EH (cell line): ENCODE measurements at regions not wholly inside any gene's neighbourhood (a gene's known extent, or its start where the extent isn't known, plus 50 kb on each side); places are given as distances from the start of the nearest gene placed in this dataset.
"Not testable (repeated sequence)": the region's sequence is repeated elsewhere in the genome, so short reads cannot be mapped to it uniquely, and the experiment has no call there.

Source experiments
- DNase-seq: peaks from one replicate; pipeline ENCODE4 v3.0.0-alpha.2; 2015; ENCODE audit warnings: low read depth

DNA sequence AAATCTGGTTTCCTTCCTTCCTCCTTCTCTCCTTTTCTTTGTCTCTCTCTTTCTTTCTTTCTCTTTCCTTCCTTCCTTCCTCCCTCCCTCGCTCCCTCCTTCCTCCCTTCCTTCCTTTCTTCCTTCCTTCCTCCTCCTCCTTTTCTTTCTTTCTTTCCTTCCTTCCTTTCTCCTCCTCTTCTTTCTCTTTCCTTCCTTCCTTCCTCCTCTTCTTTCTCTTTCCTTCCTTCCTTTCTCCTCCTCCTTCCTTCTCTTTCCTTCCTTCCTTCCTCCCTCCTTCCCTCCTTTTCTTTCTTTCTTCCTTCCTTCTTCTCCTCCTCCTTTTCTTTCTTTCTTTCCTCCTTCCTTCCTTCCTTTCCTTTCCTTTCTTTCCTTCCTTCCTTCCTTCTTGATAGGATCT, 61.2 kb downstream of the VIP start:
- no peak for DNase-seq

- DNase-seq: no peak
These were observed 64.8 kb downstream of the VIP start for GRCh38 chr6:152815230-152815872.

DNA sequence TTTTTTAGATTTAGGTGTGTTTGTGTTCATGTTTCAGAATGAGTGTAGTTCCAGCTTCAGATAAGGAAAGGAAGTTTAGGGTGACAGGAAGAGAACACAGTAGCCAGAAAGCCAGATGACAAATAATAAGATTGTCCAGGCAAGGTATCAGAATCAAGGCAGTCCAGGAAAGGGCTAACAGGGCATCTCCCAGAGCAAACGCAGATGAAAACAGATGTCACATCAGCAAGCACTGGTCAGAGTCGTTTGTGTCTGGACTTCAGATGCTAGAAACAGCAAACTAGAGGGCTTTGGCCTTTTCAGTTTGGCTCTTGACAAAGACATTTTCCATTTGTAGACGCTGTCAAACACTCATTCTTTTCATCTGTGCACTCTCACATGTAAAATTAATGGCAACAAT, 65.5 kb downstream of the VIP start:
- DNase-seq: no peak

- no peak for DNase-seq
These were observed 70.9 kb downstream of the VIP start for GRCh38 chr6:152821525-152821924.

GRCh38 chr6:152824666-152825065, 74.1 kb downstream of the VIP start:
- no peak for DNase-seq

GRCh38 chr6:152828431-152828830, 77.8 kb downstream of the VIP start:
- DNase-seq: no peak

DNA sequence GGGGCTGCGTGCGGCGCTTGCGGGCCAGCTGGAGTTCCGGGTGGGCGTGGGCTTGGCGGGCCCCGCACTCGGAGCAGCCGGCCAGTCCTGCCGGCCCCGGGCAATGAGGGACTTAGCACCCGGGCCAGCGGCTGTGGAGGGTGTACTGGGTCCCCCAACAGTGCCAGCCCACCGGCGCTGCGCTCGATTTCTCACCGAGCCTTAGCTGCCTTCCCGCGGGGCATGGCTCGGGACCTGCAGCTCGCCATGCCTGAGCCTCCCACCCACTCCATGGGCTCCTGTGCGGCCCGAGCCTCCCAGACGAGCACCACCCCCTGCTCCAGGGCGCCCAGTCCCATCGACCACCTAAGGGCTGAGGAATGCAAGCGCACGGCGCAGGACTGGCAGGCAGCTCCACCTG, 83.8 kb downstream of the VIP start:
- not testable (repeated sequence) for DNase-seq

DNA sequence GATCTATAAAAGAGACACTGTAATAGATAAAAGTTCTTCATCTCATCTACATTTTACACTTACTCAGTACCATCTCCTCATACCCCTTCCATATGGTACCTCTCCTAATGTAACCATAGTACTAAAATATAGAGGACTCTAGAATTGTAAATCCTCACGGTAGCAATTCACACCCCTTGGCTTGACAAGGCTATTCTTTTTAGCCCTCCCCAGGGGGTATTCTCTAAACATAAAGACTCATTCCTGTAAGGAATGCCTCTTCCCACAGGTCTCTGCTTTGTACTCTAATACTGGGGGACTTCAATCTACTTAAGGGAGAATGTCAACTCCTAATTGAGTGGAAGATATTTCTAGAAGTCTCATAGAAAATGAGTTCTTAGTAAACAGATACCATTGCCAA, 85.9 kb downstream of the VIP start:
- no peak for DNase-seq

DNA sequence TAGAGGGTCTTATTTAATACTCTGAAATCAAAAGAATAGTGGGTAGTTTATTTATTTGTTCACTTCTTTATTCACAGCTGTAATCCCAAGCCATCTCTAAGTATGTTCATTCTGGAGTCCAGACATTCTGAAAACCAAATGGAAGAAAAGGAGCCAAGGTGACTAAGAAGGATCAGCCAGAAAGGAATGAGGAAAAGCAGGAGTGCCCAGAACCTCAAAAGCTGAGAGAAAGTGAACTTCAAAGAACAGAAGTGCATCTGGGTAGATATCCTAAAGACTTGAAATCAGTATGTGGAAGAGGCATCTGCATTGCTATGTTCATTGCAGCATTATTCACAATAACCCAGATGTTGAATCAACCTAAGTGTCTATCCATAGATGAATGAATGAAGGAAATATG, 94.8 kb downstream of the VIP start:
- DNase-seq: no peak

DNA sequence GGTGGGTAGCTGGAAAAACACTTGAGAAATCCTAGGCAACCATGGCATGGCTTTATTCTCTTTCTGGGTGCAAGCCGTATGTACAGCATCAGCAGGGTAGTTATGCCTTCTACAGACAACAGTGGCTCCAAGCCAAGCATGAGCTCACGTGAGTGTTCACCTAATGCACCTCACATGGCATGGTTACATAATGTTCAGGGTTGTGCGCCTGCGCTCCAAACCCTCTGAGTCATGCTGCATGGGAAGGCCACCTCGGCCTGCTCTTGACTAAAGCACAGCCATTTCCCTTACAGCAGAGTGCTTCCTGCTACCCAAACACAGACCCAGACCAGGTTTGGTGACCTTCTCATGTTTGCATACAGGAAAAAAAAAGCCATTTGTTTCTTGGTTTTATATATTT, 96.2 kb downstream of the VIP start:
- DNase-seq: no peak

DNA sequence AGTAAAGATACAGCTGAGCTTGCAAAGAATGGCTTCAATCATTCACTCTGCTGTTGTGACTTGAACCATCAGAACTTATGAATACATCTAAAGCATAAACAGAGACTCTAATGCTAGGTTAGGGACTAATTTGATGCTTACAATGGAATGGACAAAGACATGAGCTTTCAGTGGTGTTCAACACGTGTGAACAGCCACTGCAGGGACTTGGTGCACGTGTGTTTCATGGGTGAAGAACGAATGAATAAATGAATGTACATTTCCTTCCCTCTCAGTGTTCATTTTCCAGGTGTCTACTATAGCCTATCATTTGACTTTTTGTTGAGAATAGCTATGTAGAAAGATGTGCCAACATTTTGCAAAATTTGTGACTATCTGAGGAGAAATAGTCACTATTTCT, 98.3 kb downstream of the VIP start:
- no peak for DNase-seq

DNA sequence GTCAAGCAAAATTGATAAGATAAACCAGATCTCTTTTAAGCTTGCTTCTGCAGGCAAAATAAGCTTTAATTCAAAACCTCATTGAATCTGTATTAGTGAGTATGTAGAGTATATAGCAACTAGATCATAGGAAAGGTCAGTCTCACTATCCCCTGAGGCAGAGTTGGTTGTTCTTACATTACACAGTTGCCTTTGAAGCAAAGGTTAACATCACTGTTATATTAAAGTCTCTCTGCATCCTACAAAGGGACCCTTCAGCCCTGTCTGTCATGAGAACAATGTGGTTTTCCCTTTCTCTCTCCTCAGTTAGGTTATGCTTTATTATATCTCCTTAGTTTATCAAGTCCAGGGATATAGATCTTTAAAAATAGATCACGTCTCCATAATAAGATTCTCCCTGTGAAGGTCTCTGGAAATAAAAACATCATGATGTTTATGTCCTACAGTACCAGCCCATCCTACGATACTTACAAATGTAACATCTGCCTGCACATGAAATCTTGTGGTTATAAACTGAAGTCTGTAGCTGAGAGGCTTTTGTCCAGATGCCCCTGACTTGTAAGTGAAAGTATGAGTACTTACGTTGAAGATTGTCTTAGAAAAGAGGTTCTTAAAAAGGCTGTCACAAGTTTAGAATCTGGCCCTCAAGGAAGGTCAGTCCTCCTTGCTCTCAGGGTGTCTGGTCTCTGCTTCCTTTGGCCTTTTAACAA, 103.6 kb downstream of the VIP start:
- DNase-seq: no peak

DNA sequence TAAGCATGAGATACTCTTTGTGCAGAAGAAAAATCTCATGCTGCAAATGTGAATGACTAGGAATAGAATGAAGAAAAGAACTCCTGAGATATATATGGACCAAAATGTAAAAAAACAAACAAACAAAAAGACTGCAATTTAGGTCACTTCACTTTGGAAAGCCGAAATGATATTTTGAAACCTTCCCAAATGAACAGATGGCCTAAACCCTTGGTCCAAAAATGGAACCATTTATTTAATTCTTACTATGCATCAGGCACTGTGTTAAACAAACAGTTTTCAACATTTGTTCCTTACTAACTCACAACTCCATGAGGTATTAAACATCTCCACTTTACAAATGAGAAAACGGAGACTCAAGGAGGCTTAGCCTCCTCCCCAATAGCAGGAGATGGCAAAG, 107.5 kb downstream of the VIP start:
- DNase-seq: no peak

- no peak for DNase-seq
These were observed 108.6 kb downstream of the VIP start for GRCh38 chr6:152859225-152859624.

GRCh38 chr6:152863618-152864326, 113.2 kb downstream of the VIP start:
- peak; percentile 68 for DNase-seq

DNA sequence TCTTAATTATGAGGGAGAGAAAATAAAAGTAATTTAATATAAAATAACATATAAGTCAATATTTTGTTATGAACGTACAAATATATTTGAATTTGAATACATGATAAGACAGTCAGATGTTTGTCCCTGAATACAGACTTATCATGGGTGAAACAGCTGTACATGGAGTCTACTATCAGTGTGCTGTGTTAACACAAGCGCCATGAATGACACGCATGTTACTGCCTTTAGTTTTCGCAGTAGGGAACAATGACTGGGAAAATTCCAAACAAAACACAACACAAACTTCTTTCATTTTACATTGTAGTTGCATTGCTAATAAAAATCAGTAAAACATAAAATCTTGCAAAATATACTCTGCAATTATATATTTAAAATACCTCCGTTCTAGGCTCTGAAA, 108.6 kb downstream of the FBXO5 start:
- no peak for DNase-seq

DNA sequence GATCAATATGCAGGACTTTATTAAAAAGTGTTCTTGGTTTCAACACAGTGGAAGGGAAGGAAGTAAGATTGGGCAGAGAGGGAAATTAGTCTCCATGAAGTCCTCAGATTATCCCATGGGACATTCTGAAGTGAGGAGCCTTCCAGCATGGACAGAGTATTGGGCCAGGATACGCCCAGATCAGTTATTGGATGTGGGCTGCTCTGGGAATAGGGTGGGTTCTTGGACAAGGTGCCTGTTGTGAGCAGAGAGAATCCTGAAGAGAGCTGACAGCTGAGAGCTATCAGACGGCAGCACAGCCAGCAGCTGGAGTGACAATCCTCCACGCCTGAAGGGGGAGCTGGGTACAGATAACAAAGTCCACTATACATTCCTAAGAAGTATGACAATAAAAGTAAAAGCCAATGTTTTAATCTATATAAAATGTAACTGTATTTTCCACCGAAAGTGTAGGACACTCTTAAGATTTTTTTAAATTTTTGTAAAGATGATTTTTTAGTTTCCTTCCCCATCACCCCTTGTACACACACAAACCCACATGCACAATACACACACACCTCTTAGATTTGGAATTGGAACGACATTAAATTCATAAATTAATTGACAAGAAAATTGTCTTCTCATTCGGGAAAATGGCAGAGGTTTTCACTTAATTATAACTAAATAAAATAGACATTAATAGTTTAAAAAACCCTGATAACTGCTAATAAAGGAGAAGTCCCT, 107.8 kb downstream of the FBXO5 start:
- DNase-seq: no peak

- DNase-seq: no peak
These were observed 103.2 kb downstream of the FBXO5 start for GRCh38 chr6:152879681-152880080.

- DNase-seq: no peak
These were observed 89.7 kb downstream of the FBXO5 start for GRCh38 chr6:152893187-152893586.

GRCh38 chr6:152896923-152897322, 85.9 kb downstream of the FBXO5 start:
- no peak for DNase-seq

DNA sequence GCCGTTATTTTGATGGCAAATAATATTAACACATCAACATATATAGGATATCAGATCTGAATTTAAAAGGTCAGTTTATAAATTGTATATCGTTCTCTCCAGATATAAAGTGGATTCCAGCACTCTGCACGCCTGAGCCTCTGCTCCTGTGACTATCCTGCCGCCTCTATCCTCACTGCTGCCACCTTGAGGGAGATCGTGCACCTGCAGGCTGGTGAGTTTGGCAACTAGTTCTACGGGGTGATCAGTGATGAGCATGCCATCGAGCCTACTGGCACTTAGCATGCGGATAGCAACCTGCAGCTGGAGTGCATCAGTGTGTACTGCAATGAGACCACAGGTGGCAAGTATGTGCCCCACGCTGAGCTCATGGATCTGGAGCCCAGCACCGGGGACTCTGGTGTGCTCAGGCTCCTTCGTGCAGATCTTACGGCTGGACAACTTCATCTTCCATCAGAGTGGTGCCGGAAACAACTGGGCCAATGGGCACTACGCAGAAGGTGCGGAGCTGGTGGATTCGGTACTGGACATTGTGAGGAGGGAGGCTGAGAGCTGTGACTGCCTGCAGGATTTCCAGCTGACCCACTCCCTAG, 84.9 kb downstream of the FBXO5 start:
- peak; percentile 61 for DNase-seq

- DNase-seq: no peak
These were observed 78.2 kb downstream of the FBXO5 start for GRCh38 chr6:152904678-152905077.
